Esophagus muscularis mucosa (tissue), 4 donors: ENCODE measurements at regions not wholly inside any gene's neighbourhood (a gene's known extent, or its start where the extent isn't known, plus 50 kb on each side); places are given as distances from the start of the nearest gene placed in this dataset.
"Not testable (repeated sequence)": the region's sequence is repeated elsewhere in the genome, so short reads cannot be mapped to it uniquely, and the experiment has no call there.

Experiments
- DNase-seq: peaks from one replicate; pipeline ENCODE4 v3.0.0-alpha.2; 2017; ENCODE audit errors: extremely low spot score
- H3K27ac ChIP-seq, 4 donors: fragments of 200-600 bp; sonication (generic); replicated peaks in 1 of 4; 1 replicate in 3 of 4; 2 replicates in 1 of 4; pipeline ENCODE4 v1.5.1; 2016 to 2019; ENCODE audit warnings: mild to moderate bottlenecking in 1 of 4
- H3K27me3 ChIP-seq, 4 donors: fragments of 200-600 bp; sonication (generic); one replicate each; pipeline versions ENCODE4 v1.5.1 to v1.6.0; 2016 to 2019
- H3K36me3 ChIP-seq, 4 donors: fragments of 200-600 bp; sonication (generic); one replicate each; pipeline ENCODE4 v1.5.1; 2016 to 2019
- H3K4me1 ChIP-seq, 4 donors: fragments of 200-600 bp; sonication (generic); one replicate each; pipeline ENCODE4 v1.5.1; 2016 to 2019
- H3K4me3 ChIP-seq, 4 donors: fragments of 200-600 bp; sonication (generic); 1 replicate in 2 of 4; 2 replicates in 2 of 4; pipeline ENCODE4 v1.5.1; 2016 to 2019; ENCODE audit warnings: mild to moderate bottlenecking in 4 of 4, moderate library complexity in 1 of 4
- H3K9me3 ChIP-seq, 4 donors: fragments of 200-600 bp; sonication (generic); 1 replicate in 3 of 4; 2 replicates in 1 of 4; pipeline ENCODE4 v1.5.1; 2016 to 2019
- EP300 ChIP-seq: sonication (generic); formaldehyde crosslinking; IDR thresholded peaks from one replicate; pipeline ENCODE4 v1.6.1; 2017; ENCODE audit warnings: antibody characterized with exemption
- POLR2A ChIP-seq: fragments of 450-650 bp; IDR thresholded peaks from one replicate; pipeline ENCODE4 v1.6.1; 2017; ENCODE audit warnings: antibody characterized with exemption, moderate library complexity, mild to moderate bottlenecking, low read depth
- POLR2AphosphoS5 ChIP-seq, 2 donors: sonication (generic); formaldehyde crosslinking; IDR thresholded peaks; one replicate each; pipeline ENCODE4 v1.6.1; 2017; ENCODE audit warnings: antibody characterized with exemption in 2 of 2
- WGBS: methylation state at CpG from one replicate; pipeline ENCODE4 v1.1.5; 2018; 5-methylcytosine and 5-hydroxymethylcytosine counted together
- intact Hi-C: fragments of 100-400 bp; cut with DNase I; formaldehyde crosslinking; loops from one replicate; pipeline ENCODE4 v1.15.1; 2023
- TF ChIP-seq, protein P1 (sequence below), 3 experiments: fragments of 200-600 bp in 2 of 3; fragments of 450-650 bp in 1 of 3; sonication (generic) in 2 of 3; IDR thresholded peaks; one replicate each; pipeline ENCODE4 v1.5.1; 2017 to 2019; ENCODE audit warnings: antibody characterized with exemption in 3 of 3, mild to moderate bottlenecking in 2 of 3, moderate library complexity in 1 of 3

DNA sequence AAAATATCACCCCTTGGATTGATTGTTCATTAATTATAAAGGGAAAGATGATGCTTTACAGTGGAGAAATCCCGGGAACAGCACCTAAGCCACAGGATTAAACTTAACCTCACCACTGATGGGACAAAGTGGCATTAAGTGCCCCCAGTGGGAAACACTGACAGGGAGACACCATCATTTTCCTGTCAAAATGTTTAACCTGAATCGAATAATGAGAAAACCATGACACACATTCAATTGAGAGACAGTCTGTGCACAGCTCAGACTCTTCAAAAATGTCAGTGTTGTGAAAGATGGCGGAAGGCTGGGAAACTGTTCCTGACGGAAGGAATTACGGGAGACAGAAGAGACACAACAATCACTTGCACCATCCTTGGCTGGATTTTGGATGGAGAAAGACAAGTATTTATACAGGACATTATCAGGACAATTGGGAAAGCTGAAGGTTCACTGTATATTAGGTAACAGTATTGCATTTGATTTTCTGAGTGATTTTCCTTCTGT is 111.8 kb upstream of the ASB18 start:
- Histone ChIP-seq H3K4me3 (no peak overlapping the region), H3K27me3 (peaks cover 0 to 10% (median 0%) of the 10 kb centered on the region in 4 donors), H3K36me3 (no peaks in the 10 kb centered on the region), H3K27ac (no peak overlapping the region), H3K9me3 (peaks cover 0 to 10% (median 2%) of the 10 kb centered on the region in 4 donors), H3K4me1 (no peaks in the 10 kb centered on the region)
- 82% methylated on average over 5 of the region's 5 CpGs for WGBS
- DNase-seq = peak; percentile 60
- intact Hi-C loops = no loop called here
- TF ChIP-seq EP300 = no peak

DNA sequence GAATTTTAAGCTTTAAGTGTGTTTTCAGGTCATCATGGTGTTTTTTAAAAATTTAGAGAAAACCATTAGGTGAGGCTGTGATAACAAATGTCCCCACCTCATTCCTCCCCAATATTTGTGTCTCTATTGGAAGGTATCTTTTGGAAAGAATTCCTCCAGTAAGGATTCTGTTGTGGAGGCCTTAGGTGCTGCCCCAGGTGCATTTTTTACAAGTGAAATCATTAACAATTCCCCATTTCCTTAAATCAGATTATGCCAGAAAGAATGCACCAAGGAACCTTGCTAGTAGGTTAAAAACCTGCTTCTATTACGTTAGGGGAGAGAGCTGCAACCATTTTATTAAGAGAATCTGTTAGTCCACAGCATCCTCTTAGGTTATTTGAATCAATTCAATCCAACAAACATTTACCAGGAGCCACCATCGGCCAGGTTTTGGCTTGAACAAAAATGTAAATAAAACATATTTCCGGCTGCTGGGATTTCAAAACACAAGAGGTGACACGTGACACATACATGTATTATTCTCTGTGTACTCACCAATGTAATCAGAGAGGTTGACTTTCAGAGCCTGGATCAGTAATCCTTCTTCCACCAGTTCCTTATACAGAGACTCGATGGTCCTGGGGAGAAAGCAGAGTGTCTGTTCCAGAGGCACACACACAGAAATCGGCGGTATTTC is 112.5 kb upstream of the ASB18 start:
- intact Hi-C loops = no loop called here
- TF ChIP-seq, protein P1, sequence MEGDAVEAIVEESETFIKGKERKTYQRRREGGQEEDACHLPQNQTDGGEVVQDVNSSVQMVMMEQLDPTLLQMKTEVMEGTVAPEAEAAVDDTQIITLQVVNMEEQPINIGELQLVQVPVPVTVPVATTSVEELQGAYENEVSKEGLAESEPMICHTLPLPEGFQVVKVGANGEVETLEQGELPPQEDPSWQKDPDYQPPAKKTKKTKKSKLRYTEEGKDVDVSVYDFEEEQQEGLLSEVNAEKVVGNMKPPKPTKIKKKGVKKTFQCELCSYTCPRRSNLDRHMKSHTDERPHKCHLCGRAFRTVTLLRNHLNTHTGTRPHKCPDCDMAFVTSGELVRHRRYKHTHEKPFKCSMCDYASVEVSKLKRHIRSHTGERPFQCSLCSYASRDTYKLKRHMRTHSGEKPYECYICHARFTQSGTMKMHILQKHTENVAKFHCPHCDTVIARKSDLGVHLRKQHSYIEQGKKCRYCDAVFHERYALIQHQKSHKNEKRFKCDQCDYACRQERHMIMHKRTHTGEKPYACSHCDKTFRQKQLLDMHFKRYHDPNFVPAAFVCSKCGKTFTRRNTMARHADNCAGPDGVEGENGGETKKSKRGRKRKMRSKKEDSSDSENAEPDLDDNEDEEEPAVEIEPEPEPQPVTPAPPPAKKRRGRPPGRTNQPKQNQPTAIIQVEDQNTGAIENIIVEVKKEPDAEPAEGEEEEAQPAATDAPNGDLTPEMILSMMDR (IDR thresholded peaks at IDR 0.05) = no peak
- TF ChIP-seq EP300 (no peak), POLR2A (no peak), POLR2AphosphoS5 (IDR thresholded peaks at IDR 0.05) (no peak)
- H3K27ac ChIP-seq = no peak overlapping the region
- H3K4me3 ChIP-seq = no peak overlapping the region
- H3K9me3 ChIP-seq = peaks cover 0 to 12% (median 2%) of the 10 kb centered on the region in 4 donors
- DNase-seq = peak; percentile 89
- H3K36me3 ChIP-seq = no peaks in the 10 kb centered on the region
- H3K4me1 ChIP-seq = no peaks in the 10 kb centered on the region
- H3K27me3 ChIP-seq = peaks cover 0 to 5% (median 0%) of the 10 kb centered on the region in 4 donors
- WGBS = 85% methylated on average over 7 of the region's 7 CpGs

DNA sequence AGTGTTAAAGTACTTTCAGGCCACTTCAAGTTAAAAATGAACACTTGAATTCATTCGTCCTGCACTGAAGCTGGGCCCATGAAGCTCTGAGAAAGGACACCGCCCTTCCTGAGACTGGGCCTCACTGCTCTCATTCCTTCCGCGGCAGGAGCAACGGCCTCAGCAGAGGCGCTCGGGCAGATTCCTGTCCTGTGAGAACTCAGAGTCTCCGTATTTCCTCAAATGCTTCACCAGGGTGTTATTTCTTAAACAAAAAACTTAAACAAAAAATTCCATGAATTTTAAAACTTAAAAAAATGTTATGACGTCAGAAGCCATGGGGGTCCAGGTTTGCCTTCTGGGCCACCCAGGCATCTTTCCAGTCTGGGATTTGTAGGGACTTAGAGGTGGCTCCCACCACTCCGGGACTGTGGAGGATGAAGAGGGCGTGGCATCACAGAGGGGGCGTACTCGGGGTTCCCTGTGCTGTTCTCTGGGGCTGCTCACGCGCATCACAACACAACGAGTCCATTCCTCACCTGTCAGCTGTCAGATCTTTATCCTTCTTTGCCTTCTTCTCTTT is 115.9 kb upstream of the ASB18 start:
- H3K4me3 ChIP-seq = no peak overlapping the region
- H3K27me3 ChIP-seq = peaks cover 0 to 5% (median 0%) of the 10 kb centered on the region in 4 donors
- peak; percentile 47 for DNase-seq
- no peaks in the 10 kb centered on the region for H3K4me1 ChIP-seq
- 90% methylated on average over 16 of the region's 16 CpGs for WGBS
- H3K27ac ChIP-seq = no peak overlapping the region
- TF ChIP-seq POLR2A (no peak), POLR2AphosphoS5 (IDR thresholded peaks at IDR 0.05) (no peak), EP300 (no peak)
- TF ChIP-seq, protein P1 (IDR thresholded peaks at IDR 0.05) = no peak
- intact Hi-C loops = no loop called here
- H3K36me3 ChIP-seq = no peaks in the 10 kb centered on the region
- H3K9me3 ChIP-seq = peaks cover 0 to 12% (median 2%) of the 10 kb centered on the region in 4 donors

DNA sequence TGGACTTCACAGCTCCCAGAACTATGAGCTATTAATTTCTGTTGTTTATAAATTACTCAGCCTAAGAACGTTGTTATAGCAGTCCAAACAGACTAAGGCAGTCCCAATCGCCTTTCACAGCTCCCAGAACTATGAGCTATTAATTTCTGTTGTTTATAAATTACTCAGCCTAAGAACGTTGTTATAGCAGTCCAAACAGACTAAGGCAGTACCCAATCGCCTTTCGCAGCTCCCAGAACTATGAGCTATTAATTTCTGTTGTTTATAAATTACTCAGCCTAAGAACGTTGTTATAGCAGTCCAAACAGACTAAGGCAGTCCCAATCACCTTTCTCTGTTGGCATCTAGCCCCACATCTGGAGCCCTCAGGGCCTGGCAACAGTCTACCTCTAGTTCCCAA is 117.0 kb upstream of the ASB18 start:
- H3K27me3 ChIP-seq, intact Hi-C loops, H3K36me3 ChIP-seq, DNase-seq, H3K4me1 ChIP-seq, H3K27ac ChIP-seq, H3K4me3 ChIP-seq: not testable (repeated sequence)
- WGBS = 38% methylated on average over 6 of the region's 6 CpGs
- H3K9me3 ChIP-seq = peaks cover 0 to 12% (median 2%) of the 10 kb centered on the region in 4 donors

DNA sequence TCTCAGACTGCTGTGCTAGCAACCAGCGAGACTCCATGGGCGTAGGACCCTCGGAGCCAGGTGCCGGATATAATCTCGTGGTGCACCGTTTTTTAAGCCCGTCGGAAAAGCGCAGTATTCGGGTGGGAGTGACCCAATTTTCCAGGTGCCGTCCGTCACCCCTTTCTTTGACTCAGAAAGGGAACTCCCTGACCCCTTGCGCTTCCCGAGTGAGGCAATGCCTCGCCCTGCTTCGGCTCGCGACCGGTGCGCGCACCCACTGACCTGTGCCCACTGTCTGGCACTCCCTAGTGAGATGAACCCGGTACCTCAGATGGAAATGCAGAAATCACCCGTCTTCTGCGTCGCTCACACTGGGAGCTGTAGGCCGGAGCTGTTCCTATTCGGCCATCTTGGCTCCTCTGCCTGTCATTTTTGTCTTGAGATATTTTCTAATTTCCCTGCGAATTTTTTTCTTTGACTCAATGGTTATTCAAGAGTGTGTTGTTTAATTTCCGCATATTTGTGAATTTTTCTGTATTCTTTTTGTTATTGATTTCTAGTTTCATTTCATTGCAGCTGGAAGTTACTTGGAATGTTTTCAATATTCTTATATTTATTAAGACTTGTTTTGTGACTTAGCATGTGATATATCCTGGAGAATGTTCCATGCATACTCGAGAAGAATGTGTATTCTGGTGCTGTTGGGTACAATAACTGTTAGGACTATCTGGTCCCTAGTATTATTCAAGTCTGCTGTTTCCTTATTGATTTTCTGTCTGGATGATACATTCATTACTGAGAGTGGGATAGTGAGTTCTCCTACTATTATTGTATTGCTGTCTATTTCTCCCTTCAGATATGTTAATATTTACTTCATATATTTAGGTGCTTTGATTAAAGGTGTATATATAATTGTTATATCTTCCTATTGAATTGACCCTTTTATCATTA is 125.3 kb upstream of the ASB18 start:
- H3K27ac ChIP-seq, H3K4me3 ChIP-seq, H3K36me3 ChIP-seq, H3K4me1 ChIP-seq, DNase-seq, H3K27me3 ChIP-seq, H3K9me3 ChIP-seq, intact Hi-C loops: not testable (repeated sequence)
- 92% methylated on average over 30 of the region's 30 CpGs for WGBS

DNA sequence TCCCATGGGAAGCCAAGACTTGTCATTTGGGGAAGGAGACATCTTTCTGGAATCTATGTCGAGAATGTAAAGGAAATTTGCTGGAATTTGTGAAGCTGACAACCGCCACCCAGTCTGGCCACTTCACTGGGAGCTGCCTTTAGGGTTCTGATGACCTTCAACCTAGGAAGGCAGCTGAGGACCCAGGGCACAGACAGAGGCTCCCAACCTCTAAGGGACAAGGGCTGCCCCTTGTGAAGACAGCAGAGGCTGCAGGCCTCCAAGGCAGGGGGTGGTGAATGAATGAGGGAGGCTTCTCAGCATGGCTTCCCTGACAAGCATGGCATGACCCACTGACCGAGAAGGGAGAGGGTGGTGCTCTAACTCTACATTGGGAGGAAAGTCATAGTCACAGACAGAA is 128.9 kb upstream of the ASB18 start:
- no peaks in the 10 kb centered on the region for H3K27me3 ChIP-seq
- peak; percentile 86 for DNase-seq
- WGBS = 87% methylated on average over 3 of the region's 3 CpGs
- H3K4me1 ChIP-seq = no peaks in the 10 kb centered on the region
- intact Hi-C loops = no loop called here
- no peak overlapping the region for H3K27ac ChIP-seq
- H3K4me3 ChIP-seq = no peak overlapping the region
- TF ChIP-seq EP300 = no peak
- no peak for TF ChIP-seq POLR2A
- TF ChIP-seq POLR2AphosphoS5 (IDR thresholded peaks at IDR 0.05) = no peak
- TF ChIP-seq, protein P1 (IDR thresholded peaks at IDR 0.05) = no peak
- no peaks in the 10 kb centered on the region for H3K36me3 ChIP-seq
- no peaks in the 10 kb centered on the region for H3K9me3 ChIP-seq
